NCI-H1048 (cell line): ENCODE measurements at regions not wholly inside any gene's neighbourhood (a gene's known extent, or its start where the extent isn't known, plus 50 kb on each side); places are given as distances from the start of the nearest gene placed in this dataset.

Experiments used
- DNase-seq: peaks from one replicate; lab custom pipeline; 2025; lab: John Stamatoyannopoulos, UW

DNA sequence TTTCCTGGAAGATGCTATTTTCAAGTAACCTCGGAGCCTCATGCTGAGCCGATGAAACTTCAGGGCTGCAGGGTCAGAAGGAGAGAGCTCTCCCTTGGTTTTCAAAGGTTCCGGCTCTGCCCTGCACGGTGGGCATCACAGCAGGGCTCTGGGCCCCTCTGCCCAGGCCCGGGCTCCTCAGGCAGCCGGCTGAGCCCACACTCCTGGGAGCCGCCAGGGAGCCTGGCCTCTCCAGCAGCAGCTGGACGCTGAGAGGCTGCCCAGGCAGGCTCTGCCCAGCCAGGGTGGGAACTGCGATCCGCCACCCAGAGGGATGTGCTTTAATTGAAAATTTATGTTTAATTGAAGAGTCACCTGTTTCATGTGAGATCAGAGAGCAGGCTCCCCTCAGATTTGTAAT is 97.5 kb upstream of the MGMT start:
- DNase-seq, result no peak

DNA sequence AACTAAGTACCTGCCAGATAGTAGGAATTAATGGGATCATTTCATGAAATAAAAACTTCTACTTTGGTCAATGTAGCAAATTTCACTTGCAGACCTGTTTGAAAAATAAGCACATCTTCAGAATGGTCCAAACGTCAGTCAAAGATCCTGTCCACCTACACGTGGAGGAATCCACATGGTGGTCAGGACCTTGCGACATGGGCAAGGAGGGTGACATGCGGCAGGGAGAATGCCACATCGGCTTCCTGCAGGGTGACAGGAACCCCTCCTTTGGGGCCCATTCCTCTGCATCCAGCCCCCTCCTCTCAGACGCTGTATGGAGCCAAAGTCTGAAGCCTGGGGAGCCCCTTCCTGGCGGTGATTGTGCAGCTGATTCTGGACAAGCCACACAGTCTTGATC is 95.5 kb upstream of the MGMT start:
- no peak for DNase-seq

DNA sequence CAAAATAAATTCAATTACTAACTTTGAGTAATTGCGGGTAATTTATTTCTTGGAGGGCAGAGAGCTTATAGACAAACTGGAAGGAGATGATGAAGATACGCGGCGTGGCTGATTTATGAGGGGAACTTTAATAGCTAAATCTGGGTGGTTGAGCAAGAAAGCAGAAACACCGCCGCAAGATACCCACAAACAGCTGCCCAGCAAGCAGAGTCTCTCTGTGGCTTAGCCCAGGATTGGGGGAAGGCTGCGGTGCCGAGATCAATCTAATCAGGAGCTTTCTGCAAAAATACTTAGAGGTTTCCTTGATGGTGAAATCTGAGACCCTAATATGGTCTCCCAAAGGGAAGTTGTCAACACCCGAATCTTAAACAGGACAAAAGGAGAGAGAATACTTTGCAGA is 94.9 kb upstream of the MGMT start:
- no peak for DNase-seq

DNA sequence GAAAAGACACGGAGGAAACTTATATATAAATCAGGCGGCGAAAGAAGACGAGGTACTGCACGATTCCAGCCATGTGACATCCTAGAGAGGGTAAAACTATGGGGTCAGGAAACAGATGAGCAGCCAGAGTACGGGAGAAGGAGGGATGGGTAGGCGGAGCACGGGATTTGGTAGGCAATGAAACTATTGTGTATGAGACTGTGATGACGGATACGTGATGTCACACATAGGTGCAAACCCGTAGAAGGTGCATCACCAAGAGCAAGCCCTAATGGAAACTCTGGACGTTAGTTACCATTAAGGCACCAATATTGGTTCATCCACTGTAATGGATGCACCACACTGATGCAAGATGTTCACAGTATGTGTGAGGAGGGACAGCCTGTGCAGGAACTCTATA is 93.8 kb upstream of the MGMT start:
- no peak for DNase-seq

DNA sequence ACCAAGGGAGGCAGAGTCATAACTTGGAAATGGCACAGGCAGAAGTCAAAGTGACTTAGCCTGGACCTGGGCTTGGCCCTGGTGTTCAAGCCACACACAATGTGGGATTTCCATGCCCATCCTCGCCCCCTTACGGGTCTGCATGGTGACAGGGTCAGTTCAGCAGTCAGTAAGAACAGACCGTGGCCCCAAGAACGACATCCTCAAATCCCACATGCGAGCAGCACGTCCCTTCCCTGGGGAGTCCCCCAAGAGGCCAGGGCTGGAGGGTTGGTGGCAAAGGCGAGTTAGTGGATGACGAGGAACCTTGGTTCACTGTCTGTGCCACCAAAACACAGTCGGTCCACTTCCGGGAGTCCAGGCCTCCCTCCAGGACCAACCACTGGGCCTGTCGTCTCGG is 93.3 kb upstream of the MGMT start:
- no peak for DNase-seq

DNA sequence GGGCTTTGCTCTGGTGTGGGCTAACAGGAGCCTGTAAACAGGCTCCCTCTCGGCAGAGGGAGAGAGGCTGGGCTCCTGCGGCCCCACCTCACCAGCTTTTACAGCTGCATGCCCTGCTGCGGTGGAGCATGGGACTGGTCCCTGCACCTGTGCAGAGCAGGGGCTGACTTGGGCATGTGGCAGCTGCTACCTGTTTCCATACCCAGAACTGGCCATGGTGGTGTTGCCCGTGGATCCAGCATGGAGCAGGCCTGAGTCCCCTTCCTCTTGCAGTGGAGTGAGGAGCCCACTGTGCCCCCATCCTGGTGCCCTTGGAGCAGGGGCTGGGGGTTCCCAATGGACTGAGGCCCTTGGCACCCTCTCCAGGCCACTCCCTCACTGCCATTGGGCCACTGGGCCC is 91.9 kb upstream of the MGMT start:
- DNase-seq, result no peak

DNA sequence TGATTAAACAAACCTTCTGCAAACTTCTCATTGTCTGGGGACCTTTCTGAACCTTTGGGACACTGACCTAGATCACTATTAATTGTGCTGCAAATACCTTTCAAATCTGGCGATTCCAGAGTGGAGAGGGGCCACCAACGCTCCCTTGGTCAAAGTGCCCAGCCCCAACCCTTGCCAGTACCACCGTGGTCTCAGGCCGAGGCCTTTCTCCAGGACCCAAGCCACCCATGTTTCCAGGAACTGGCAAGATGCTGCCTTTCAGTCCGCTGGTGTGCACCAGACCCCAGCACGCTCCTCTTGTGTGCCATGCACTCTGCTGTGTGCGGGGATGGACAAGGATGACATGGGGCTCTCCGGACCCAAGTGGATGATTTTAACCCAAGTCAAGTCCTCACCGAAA is 91.1 kb upstream of the MGMT start:
- DNase-seq, result no peak

DNA sequence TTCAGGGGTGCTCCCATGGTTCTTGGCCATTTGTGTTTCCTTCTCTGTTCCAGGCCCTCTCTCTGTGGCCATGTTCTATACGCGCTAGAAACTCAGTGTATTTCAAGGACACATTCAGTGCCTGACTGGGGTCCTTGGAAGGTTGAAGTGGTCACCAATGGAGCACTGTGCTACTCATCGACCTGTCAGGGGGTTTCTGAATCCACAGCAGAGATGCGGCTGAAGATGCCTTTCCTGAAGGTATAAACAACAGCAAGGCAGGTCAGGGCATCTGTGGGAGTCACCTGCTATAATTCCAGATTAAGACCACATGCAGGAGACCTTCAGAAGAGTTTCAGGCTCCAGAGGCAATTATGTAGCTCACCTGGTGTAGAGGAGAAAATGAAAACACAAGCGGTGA is 86.8 kb upstream of the MGMT start:
- no peak for DNase-seq

DNA sequence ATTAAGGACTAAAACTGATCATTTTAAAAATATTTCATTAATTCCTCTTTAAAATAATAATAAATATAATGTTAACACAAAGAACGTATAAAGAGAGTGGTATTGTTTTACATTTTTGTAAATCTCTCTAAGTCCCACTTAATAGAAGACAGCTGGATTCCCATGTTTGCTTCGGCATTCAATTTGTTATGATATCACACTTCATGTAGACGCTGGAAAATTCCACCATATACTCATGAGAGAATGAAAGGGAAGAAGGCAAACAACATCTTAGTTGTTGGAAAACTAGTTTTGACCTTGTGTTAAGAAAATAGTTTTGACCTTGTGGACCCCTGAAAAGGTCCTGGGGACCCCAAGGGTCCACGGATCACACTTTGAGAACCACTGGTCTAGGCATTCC is 85.3 kb upstream of the MGMT start:
- no peak for DNase-seq

DNA sequence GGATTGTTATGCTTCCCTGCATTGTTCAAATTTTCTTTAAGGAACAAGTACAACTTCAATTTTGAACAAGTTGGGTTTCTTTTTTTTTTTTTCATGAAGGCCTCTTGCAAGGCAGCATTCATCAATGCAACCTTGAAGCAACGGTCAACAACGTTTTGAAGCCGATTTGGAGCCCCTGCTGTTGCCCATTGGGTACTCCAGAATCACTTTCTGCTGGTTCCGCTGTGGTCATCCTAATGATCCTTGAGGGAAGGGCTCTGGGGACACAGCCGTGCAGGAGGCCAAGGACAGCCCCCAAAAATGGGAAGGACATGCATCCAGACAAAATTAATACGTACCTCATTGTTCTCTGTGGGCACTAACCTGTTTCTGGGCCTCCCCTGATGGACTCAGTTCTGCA is 84.6 kb upstream of the MGMT start:
- no peak for DNase-seq

DNA sequence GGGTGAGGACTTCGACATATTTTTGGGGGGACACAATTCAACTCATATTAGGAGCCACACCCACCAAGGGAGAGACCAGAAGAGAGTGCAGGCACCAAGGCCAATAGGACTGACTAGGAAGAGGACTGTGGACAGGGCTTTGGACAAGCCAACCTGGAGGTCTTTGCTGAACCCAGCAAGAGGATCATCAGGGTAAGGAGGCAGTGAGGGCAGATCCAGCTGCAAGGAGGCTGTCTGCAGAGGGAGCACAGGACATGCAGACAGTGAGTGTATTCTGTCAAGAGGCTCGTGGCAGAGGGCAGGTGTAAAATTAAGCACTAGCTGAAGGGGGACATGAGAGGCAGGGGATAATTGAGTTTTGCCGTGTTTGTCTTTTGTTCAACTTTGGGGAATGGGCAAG is 83.4 kb upstream of the MGMT start:
- DNase-seq, result no peak

DNA sequence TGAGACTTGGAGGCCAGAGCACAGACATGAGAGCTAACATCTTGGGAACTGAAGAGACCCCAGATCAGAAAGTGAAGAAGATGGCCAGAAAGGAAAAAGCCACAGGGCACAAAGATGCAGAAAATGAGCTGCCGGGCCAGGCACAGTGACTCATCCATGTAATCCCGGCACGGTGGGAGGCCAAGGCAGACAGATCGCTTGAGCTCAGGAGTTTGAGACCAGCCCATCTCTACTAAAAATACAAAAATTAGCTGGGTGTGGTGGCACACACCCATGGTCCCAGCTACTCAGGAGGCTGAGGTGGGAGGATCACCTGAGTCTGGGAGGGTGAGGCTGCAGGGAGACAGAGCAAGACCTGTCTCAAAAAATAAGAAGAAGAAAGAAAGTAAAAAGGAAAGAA is 81.4 kb upstream of the MGMT start:
- no peak for DNase-seq

DNA sequence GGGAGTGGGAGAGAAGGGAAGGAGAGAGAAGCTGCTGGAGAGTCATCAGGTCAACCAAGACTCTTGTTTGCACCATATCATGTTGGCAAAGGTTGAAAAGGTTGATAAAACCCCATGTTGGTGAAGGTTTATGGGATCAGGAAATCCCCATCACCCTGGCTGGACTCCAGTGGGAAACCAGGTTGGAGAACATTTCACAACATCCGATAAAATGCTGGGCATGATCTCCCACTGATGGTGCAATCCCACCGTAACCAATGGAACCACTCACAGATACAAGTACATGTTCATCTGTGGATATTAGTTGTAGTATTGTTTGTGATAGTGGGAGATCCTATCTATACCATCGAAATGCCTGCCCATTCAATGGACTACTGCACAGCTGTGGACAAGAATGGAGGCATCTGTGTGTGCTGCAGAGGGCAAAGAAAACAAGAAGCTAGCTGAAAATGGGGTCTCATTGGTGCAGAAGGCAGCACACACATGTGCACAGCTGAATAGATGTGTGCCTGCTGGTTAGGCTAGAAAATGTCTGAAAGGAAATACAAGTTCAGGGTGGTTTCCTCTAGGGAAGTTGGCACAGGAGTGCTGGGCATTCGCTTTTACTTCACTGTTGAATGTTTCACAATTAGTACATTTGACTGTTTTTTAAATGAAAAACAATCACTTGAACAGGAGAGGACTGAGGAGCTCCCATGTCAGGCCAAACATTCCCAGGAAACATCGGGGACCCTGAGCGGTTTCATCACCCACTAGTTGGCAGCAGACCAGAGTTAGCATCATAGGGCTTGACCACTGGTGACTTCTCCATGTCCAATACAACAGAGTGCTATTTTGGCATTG is 80.4 kb upstream of the MGMT start:
- DNase-seq, result no peak

DNA sequence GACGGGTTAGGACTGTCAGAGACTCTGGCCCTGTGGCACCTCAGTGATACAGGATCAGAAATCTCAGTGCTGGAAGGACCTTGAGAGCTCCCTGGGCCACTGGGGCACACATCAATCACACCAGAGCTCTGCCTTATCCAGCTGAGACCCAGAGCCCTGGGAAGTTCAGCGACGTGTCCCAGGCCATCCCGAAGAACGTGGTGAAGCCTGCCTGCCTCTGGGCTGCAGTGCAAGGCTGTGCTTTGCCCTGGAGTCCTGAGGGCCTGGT is 79.8 kb upstream of the MGMT start:
- no peak for DNase-seq

DNA sequence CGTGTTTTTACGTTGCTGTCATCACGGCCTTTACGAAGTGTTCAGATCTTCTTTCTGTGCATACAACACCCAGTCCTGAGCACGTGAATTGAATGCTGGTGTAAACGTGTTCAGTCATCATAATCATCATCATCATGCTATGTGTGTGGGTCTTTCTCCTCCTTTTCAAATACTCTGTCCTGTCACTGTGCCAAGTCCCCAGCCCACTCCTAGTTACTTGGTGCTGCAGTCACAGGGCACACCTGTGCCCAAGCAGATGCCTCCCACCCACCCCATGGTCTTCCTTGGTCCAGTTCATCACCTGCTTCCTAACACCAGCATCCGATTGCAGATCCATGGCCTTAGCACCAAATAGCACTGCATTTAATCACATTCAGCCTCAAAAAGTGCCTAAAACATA is 78.6 kb upstream of the MGMT start:
- DNase-seq, result no peak

DNA sequence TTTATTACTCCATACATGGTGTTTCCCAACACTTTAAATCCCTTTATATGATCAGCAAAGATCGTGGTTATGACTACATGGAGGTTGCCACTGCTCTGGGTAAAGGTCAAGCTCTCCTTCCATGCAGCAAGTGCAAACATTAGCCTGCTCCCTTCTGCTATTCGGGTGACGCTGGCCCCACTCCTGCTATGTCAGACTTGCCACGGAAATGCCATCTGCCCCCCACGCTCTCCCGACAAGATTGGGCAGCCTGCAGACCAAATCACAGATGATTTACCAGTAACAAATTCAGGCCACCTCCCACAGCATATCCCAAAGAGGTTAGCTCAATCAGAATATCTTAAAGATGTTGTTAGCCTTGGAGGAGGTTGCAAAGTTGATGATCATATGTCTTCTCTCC is 77.8 kb upstream of the MGMT start:
- DNase-seq, result no peak

DNA sequence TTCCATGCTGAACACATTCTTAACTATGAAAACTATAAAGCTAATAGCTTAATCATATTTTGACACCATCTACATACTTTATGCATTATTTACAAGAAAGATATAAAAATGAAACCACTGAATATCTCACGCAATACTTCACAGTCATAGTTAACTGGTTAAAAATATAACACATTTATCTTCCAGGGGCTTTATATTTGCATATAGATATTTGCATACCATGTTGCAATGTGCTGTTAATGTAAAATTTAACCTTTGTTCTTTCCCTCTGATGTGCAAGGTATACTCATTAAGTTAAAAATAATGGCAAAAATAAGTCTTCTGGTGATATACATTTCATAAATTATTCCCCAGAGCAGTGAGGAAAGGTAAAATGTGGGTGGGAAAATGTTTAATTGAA is 76.9 kb upstream of the MGMT start:
- DNase-seq, result no peak

DNA sequence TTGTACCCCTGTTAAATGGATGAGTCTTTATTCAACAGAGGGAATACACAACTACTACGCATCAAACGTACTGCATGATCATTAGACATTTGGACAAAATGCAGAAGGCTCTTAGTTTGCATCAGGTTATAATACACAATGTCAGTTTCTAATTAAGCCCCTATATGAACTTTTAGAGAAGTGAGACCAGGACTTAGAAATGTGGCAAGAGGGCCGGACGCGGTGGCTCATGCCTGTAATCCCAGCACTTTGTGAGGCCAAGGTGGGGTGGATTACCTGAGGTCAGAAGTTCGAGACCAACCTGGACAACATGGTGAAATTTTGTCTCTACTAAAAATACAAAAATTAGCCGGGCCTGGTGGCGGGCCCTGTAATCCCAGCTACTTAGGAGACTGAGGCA is 76.3 kb upstream of the MGMT start:
- no peak for DNase-seq

DNA sequence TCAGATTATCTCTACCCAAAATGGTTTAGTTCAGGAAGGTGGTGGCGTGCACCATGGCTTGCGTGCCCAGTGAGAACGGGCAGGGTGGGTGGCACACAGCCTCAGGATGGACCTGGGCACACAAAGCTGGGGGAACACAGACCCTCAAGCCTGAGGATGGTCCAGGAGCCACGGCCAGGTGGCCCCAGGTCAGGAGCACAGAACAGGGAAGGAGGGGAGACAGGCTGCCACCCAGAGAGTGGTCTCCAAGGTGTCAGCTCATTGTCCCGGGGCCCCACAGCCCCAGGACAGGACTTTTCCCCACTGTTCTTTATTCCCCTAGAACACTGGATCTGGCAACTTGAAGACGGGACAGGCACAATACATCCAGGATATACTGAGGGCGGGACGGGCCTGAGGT is 75.6 kb upstream of the MGMT start:
- no peak for DNase-seq

DNA sequence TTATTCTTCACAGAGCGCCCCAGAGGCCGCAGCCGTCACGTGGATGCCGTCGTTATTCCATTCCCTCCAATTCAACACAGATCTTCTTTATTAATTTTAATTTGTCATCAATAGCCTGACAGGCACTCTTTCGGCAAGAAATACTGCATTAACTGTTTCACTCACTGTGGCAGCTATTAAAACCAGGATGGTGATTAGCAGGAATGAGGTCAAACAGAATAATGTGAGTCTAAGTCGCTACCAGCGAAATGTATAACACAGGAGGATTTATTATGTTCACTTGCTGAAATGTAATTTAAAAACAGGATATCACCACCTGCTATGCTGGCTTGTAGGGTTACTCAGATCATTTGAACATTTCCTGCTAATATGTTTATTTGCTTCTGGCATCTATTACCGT is 74.2 kb upstream of the MGMT start:
- DNase-seq, result no peak

DNA sequence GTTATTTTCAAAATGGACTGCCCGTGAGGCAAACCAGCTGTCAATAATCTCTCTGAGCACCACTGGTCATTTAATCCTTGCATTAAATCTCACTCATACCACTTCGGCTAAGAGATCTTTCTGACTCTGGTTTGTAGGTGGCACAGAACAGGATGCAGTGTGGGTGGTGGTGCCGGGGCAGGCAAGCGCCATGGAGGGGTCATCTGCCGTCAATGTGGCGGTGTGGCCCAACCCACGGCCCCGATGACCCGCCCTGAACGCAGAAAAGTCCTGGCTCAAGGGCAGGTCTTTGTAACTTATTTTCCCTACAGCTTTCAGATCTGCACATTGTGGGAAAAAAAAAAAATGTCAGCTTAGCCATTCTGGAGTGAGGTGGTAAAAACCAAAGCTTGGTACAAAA is 73.2 kb upstream of the MGMT start:
- no peak for DNase-seq

DNA sequence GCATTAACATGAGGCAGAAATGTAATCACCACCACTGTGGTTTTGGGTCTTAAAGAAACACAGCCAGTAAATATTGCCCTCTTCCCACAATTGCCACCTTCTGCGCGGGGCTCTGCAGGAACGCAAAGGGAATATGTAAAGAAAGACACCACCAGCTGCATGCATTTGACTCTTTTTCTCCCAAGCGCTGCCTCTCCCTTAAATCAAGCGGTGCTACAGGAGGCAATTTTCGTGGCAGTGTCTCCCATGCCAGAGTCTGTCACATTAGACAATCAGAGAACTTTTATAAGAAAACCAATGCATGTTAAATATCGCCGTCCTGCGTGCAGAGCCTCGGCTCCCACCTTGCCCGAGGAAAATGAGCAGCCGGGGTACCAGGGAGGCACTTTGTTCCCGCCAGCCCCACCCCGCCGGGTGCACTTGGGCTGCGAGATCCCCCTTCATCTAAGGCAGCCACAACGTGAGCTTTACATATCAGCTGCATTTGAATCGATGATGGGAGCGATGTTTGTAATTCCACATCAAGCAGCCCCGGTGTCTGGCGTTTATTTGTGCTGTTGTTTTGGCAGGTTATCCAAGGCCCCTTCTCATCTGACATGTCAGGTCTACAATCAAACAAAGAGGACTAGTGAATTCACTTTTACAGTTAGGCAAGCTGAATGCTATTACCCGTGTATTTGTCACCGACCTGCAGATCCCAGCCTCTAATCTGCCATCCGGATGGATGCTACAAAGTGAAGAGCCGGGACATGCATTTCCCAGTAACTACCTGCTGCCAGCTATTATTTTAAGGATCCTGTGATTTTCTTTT is 72.3 kb upstream of the MGMT start:
- no peak for DNase-seq

DNA sequence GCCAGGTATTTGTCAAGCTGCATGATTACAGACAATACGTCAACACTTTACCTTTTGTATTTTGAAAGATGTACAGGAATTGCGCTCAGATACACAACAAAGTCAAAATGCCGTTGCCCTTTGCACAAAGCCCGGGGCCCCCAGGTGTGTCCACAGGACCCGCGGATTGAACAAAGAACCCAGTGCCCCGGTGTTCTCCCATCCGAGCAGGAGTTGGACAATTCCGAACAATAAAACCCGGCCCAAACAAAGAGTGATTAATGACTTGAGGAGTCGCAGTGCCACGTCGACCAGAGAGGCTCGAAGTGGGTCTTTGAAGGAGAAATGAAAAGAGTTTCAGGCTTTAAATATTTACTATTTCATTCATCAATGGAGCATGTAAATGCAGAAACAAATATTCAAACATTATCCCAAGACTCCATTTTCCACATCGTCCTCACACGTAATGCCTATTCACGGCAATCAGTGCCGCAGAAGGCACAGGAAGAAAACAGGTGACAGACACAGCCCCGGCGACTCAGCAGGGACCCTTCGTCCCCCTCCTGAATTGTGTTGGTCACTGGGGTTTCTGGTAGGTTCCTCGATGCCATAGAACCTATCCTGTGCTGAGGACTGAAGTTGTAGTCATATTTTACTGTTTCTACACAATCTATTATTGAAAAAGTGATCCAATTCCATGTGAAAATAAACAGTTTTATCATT is 70.9 kb upstream of the MGMT start:
- DNase-seq, result no peak
